WTC11 (cell line): ENCODE measurements at regions not wholly inside any gene's neighbourhood (a gene's known extent, or its start where the extent isn't known, plus 50 kb on each side); places are given as distances from the start of the nearest gene placed in this dataset.

Experiments
- ATAC-seq: fragments of 200-7000 bp; cut with Tn5 transposase; 2 replicates; pipeline ENCODE4 v1.10.0; 2021; ENCODE audit warnings: mild to moderate bottlenecking, moderate library complexity
- CTCF ChIA-PET: fragments of 300-600 bp; sonication (Branson Sonifier 250); formaldehyde crosslinking; loops from one replicate; lab custom pipeline; 2021; ENCODE audit warnings: antibody characterized with exemption; lab: Charles Lee
- POLR2A ChIA-PET: fragments of 350-600 bp; sonication (Branson Sonifier 250); formaldehyde crosslinking; loops from one replicate; lab custom pipeline; 2021; ENCODE audit warnings: antibody characterized with exemption; lab: Charles Lee
- DNase-seq: peaks from one replicate; pipeline ENCODE4 v3.0.0; 2021; ENCODE audit warnings: low spot score
- H3K27ac Mint-ChIP-seq: 2 replicates; pipeline ENCODE4 v1.8.0; 2021; ENCODE audit warnings: mixed read lengths
- H3K27me3 Mint-ChIP-seq: 2 replicates; pipeline ENCODE4 v1.8.0; 2021; ENCODE audit warnings: low read depth, mild to moderate bottlenecking, moderate library complexity, mixed read lengths
- H3K36me3 Mint-ChIP-seq: 2 replicates; pipeline ENCODE4 v1.8.0; 2021; ENCODE audit warnings: mixed read lengths
- H3K4me1 Mint-ChIP-seq: 2 replicates; pipeline ENCODE4 v1.8.0; 2022; ENCODE audit warnings: mixed read lengths
- H3K4me3 Mint-ChIP-seq: 2 replicates; pipeline ENCODE4 v1.8.0; 2021; ENCODE audit warnings: mild to moderate bottlenecking, moderate library complexity, mixed read lengths
- H3K9me3 Mint-ChIP-seq: 2 replicates; pipeline ENCODE4 v1.8.0; 2021; ENCODE audit warnings: mixed read lengths
- ETV6 ChIP-seq: sonication (generic); formaldehyde crosslinking; IDR thresholded peaks from 2 replicates; pipeline ENCODE4 v1.8.1; 2022; ENCODE audit warnings: mild to moderate bottlenecking, missing genetic modification reagents
- FOXJ3 ChIP-seq: sonication (generic); formaldehyde crosslinking; IDR thresholded peaks from 2 replicates; pipeline ENCODE4 v1.9.0; 2021; ENCODE audit warnings: missing genetic modification reagents, mild to moderate bottlenecking, borderline replicate concordance
- IRF2 ChIP-seq: sonication (generic); formaldehyde crosslinking; IDR thresholded peaks from 2 replicates; pipeline ENCODE4 v1.8.0; 2022; ENCODE audit warnings: low read depth, missing genetic modification reagents, borderline replicate concordance
- KAT7 ChIP-seq: sonication (generic); formaldehyde crosslinking; IDR thresholded peaks from 2 replicates; pipeline ENCODE4 v1.8.1; 2023; ENCODE audit warnings: missing genetic modification reagents, mild to moderate bottlenecking, borderline replicate concordance
- NFATC4 ChIP-seq: fragments of 250-450 bp; sonication (Bioruptor Pico); IDR thresholded peaks from 2 replicates; pipeline ENCODE4 v1.9.0; 2021; ENCODE audit warnings: mild to moderate bottlenecking
- NR2C2 ChIP-seq: sonication (generic); formaldehyde crosslinking; IDR thresholded peaks from 2 replicates; pipeline ENCODE4 v1.8.0; 2022; ENCODE audit warnings: mild to moderate bottlenecking, missing genetic modification reagents
- TEAD1 ChIP-seq: sonication (generic); formaldehyde crosslinking; IDR thresholded peaks from 2 replicates; pipeline ENCODE4 v1.8.0; 2022; ENCODE audit warnings: mild to moderate bottlenecking, missing genetic modification reagents
- ZNF138 ChIP-seq: sonication (generic); formaldehyde crosslinking; conservative IDR thresholded peaks from 2 replicates; pipeline ENCODE4 v1.8.1; 2022; ENCODE audit warnings: mild to moderate bottlenecking, moderate library complexity, missing genetic modification reagents
- TF ChIP-seq, protein P1 (sequence below): sonication (generic); formaldehyde crosslinking; conservative IDR thresholded peaks from 2 replicates; pipeline ENCODE4 v1.8.1; 2022; ENCODE audit warnings: mild to moderate bottlenecking, missing genetic modification reagents
- TF ChIP-seq, protein P2 (sequence below): sonication (generic); formaldehyde crosslinking; IDR thresholded peaks from 2 replicates; pipeline ENCODE4 v1.8.1; 2022; ENCODE audit warnings: missing genetic modification reagents, borderline replicate concordance
- TF ChIP-seq, protein P3 (sequence below): sonication (generic); formaldehyde crosslinking; IDR thresholded peaks from 2 replicates; pipeline ENCODE4 v1.8.0; 2022; ENCODE audit warnings: missing genetic modification reagents
- TF ChIP-seq, protein P4 (sequence below): sonication (generic); formaldehyde crosslinking; IDR thresholded peaks from 2 replicates; pipeline ENCODE4 v1.8.0; 2023; ENCODE audit warnings: missing genetic modification reagents, mild to moderate bottlenecking, borderline replicate concordance
- TF ChIP-seq, protein P5 (sequence below): fragments of 250-450 bp; sonication (Bioruptor Pico); conservative IDR thresholded peaks from 2 replicates; pipeline ENCODE4 v1.9.0; 2021; ENCODE audit warnings: mild to moderate bottlenecking

DNA sequence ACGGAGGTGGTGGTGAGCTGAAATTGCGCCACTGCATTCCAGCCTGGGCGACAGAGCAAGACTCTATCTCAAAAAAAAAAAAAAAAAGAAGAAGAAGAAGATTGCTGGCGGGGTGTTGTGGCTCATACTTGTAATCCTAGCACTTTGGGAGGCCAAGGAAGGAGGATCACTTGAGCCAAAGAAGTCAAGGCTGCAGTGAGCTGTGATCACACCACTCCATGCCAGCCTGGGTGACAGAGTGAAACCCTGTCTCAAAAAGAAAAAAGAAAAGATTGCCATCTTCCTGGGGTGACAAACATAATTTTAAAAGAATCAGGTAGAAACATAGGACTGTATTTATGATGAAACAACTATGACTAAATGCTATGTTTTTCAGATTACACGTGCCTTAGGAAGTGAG is 55.1 kb upstream of the EML4 start:
- no peak overlapping the region for H3K27ac Mint-ChIP-seq
- no peaks in the 10 kb centered on the region for H3K36me3 Mint-ChIP-seq
- no peak overlapping the region for H3K4me3 Mint-ChIP-seq
- no peak for DNase-seq
- no peak for TF ChIP-seq ETV6 (CRISPR knock-in tag)
- TF ChIP-seq TEAD1 (CRISPR knock-in tag), result no peak
- no peak for TF ChIP-seq ZNF138 (CRISPR knock-in tag)
- no peak for TF ChIP-seq NFATC4 (CRISPR knock-in tag)
- TF ChIP-seq, protein P1, sequence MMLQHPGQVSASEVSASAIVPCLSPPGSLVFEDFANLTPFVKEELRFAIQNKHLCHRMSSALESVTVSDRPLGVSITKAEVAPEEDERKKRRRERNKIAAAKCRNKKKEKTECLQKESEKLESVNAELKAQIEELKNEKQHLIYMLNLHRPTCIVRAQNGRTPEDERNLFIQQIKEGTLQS (CRISPR knock-in tag), result no peak
- no peak for TF ChIP-seq IRF2 (CRISPR knock-in tag)
- TF ChIP-seq, protein P2, sequence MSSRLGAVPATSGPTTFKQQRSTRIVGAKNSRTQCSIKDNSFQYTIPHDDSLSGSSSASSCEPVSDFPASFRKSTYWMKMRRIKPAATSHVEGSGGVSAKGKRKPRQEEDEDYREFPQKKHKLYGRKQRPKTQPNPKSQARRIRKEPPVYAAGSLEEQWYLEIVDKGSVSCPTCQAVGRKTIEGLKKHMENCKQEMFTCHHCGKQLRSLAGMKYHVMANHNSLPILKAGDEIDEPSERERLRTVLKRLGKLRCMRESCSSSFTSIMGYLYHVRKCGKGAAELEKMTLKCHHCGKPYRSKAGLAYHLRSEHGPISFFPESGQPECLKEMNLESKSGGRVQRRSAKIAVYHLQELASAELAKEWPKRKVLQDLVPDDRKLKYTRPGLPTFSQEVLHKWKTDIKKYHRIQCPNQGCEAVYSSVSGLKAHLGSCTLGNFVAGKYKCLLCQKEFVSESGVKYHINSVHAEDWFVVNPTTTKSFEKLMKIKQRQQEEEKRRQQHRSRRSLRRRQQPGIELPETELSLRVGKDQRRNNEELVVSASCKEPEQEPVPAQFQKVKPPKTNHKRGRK (CRISPR knock-in tag), result no peak
- no peak for TF ChIP-seq NR2C2 (CRISPR knock-in tag)
- TF ChIP-seq, protein P3, sequence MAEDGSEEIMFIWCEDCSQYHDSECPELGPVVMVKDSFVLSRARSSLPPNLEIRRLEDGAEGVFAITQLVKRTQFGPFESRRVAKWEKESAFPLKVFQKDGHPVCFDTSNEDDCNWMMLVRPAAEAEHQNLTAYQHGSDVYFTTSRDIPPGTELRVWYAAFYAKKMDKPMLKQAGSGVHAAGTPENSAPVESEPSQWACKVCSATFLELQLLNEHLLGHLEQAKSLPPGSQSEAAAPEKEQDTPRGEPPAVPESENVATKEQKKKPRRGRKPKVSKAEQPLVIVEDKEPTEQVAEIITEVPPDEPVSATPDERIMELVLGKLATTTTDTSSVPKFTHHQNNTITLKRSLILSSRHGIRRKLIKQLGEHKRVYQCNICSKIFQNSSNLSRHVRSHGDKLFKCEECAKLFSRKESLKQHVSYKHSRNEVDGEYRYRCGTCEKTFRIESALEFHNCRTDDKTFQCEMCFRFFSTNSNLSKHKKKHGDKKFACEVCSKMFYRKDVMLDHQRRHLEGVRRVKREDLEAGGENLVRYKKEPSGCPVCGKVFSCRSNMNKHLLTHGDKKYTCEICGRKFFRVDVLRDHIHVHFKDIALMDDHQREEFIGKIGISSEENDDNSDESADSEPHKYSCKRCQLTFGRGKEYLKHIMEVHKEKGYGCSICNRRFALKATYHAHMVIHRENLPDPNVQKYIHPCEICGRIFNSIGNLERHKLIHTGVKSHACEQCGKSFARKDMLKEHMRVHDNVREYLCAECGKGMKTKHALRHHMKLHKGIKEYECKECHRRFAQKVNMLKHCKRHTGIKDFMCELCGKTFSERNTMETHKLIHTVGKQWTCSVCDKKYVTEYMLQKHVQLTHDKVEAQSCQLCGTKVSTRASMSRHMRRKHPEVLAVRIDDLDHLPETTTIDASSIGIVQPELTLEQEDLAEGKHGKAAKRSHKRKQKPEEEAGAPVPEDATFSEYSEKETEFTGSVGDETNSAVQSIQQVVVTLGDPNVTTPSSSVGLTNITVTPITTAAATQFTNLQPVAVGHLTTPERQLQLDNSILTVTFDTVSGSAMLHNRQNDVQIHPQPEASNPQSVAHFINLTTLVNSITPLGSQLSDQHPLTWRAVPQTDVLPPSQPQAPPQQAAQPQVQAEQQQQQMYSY, result no peak
- TF ChIP-seq, protein P4, sequence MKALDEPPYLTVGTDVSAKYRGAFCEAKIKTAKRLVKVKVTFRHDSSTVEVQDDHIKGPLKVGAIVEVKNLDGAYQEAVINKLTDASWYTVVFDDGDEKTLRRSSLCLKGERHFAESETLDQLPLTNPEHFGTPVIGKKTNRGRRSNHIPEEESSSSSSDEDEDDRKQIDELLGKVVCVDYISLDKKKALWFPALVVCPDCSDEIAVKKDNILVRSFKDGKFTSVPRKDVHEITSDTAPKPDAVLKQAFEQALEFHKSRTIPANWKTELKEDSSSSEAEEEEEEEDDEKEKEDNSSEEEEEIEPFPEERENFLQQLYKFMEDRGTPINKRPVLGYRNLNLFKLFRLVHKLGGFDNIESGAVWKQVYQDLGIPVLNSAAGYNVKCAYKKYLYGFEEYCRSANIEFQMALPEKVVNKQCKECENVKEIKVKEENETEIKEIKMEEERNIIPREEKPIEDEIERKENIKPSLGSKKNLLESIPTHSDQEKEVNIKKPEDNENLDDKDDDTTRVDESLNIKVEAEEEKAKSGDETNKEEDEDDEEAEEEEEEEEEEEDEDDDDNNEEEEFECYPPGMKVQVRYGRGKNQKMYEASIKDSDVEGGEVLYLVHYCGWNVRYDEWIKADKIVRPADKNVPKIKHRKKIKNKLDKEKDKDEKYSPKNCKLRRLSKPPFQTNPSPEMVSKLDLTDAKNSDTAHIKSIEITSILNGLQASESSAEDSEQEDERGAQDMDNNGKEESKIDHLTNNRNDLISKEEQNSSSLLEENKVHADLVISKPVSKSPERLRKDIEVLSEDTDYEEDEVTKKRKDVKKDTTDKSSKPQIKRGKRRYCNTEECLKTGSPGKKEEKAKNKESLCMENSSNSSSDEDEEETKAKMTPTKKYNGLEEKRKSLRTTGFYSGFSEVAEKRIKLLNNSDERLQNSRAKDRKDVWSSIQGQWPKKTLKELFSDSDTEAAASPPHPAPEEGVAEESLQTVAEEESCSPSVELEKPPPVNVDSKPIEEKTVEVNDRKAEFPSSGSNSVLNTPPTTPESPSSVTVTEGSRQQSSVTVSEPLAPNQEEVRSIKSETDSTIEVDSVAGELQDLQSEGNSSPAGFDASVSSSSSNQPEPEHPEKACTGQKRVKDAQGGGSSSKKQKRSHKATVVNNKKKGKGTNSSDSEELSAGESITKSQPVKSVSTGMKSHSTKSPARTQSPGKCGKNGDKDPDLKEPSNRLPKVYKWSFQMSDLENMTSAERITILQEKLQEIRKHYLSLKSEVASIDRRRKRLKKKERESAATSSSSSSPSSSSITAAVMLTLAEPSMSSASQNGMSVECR (CRISPR knock-in tag), result no peak
- no peak for TF ChIP-seq KAT7 (CRISPR knock-in tag)
- TF ChIP-seq FOXJ3 (CRISPR knock-in tag), result no peak
- TF ChIP-seq, protein P5, sequence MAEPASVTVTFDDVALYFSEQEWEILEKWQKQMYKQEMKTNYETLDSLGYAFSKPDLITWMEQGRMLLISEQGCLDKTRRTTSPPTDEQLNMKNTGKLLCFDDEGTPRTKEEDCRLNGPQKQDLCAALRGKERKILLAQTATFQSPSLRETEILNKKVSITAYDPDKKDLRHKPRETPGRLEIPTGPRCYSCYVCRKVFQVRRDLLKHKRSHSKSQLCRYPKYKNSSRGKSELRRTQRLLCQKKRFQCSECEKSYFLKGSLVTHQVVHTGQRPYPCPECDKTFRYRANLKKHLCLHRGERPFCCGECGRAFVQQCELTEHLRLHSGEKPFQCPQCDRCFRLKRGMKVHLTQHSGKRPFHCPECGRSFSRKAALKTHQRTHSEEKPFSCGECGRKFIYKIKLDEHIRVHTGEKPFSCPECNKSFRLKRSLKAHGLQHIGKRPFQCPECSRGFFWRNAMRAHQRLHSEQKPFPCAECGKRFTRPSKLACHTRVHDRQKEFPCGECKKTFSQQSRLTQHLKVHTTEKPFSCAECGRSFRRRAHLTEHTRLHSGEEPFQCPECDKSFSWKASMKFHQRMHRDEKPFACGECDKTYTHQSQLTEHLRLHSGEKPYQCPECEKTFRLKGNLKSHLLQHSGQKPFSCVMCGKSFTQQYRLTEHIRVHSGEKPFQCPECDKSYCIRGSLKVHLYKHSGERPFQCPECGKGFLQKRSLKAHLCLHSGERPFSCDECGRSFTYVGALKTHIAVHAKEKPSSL (CRISPR knock-in tag), result no peak
- TF ChIP-seq, all 79 proteins: peak for 0
- CTCF ChIA-PET, result no interaction called here
- H3K9me3 Mint-ChIP-seq, result no peaks in the 10 kb centered on the region
- no peaks in the 10 kb centered on the region; the same call in 1 of the 2 replicates for H3K27me3 Mint-ChIP-seq
- ATAC-seq, result no peak
- POLR2A ChIA-PET, result interaction anchor here (0.8 kb wide), 1 partner anchor 9 kb away, joined by 3 read pairs; no protein-coding TSS in a partner anchor
- H3K4me1 Mint-ChIP-seq, result peaks cover 20% of the 10 kb centered on the region
